ENCODE measurements at regions not wholly inside any gene's neighbourhood (a gene's known extent, or its start where the extent isn't known, plus 50 kb on each side); places are given as distances from the start of the nearest gene placed in this dataset.

DNA sequence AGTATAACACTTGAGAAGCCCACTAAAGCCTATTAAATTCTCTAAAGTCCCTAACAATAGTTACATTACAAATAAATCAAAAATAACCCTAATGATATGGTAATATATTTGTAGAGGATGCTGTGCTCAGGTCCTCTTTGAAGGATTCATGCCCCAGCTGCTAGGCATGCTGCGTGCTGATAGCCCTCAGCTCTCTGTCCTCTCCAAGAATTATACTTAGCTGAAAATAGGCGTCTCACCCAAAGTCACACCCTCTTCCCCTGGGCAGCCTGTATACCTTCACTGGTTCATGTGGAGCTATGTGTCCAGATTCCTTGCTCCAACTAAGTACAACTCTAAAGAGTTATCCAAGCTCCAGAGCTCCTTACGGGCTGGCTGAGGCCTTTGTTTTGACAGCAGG lies 312.5 kb upstream of the ZNF385D start:
- Histone ChIP-seq H2BK12ac (ENCODE audit: insufficient read length, low read depth, low read length) (no peak overlapping the region), H2AK5ac (ENCODE audit: insufficient read length, low read length) (no peak overlapping the region), H4K8ac (replicated peaks; ENCODE audit: insufficient read length, low read depth, low read length) (no peak overlapping the region), H3K18ac (ENCODE audit: insufficient read length, low read depth, low read length) (no peak overlapping the region), H3K56ac (ENCODE audit: insufficient read length, low read depth, low read length) (no peak overlapping the region), H3K79me1 (ENCODE audit: insufficient read depth, low read depth, low read length, poor library complexity, severe bottlenecking) (no peaks in the 10 kb centered on the region), H2AFZ (ENCODE audit: low read length) (no peak overlapping the region), H3K9ac (ENCODE audit: extremely low read depth, insufficient read length, low read length) (no peak overlapping the region), H3T11ph (ENCODE audit: low read length) (no peak overlapping the region), H3K4ac (ENCODE audit: low read depth, low read length) (no peak overlapping the region), H2BK15ac (ENCODE audit: low read depth, low read length) (no peak overlapping the region), H4K91ac (ENCODE audit: insufficient read length, low read depth, low read length) (no peak overlapping the region), H3K27me3 (ENCODE audit: insufficient read depth, low read length) (no peaks in the 10 kb centered on the region), H2BK5ac (ENCODE audit: insufficient read length, low read length) (no peak overlapping the region), H4K20me1 (ENCODE audit: control insufficient read depth, insufficient read depth, insufficient read length) (no peaks in the 10 kb centered on the region), H3K27ac (ENCODE audit: insufficient read length, low read depth, low read length) (no peak overlapping the region), H4K5ac (ENCODE audit: insufficient read length, low read depth, low read length) (no peak overlapping the region), H3K23ac (ENCODE audit: insufficient read length, low read depth, low read length) (no peak overlapping the region), H2BK20ac (ENCODE audit: low read depth, low read length, poor library complexity, severe bottlenecking) (no peak overlapping the region), H3K14ac (ENCODE audit: insufficient read depth, low read length) (no peak overlapping the region), H3K4me1 (ENCODE audit: insufficient read depth, low read length) (no peaks in the 10 kb centered on the region), H3K79me2 (ENCODE audit: insufficient read depth, low read length) (no peaks in the 10 kb centered on the region), H3K23me2 (ENCODE audit: insufficient read length, low read depth, low read length, poor library complexity, severe bottlenecking) (no peaks in the 10 kb centered on the region), H2BK120ac (ENCODE audit: low read depth, low read length, poor library complexity, severe bottlenecking) (no peak overlapping the region), H3K9me3 (ENCODE audit: control insufficient read depth, low read depth, low read length) (no peaks in the 10 kb centered on the region), H3K4me2 (ENCODE audit: insufficient read depth, insufficient read length, low read length) (no peak overlapping the region)
- Mint-ChIP-seq H3K36me3 (ENCODE audit: insufficient read depth in 1 of 3, low read depth in 3 of 3) (no peaks in the 10 kb centered on the region), H3K9me3 (no peaks in the 10 kb centered on the region), H3K27ac (no peak overlapping the region), H3K4me3 (no peak overlapping the region), H3K4me1 (no peaks in the 10 kb centered on the region), H3K27me3 (ENCODE audit: low read depth) (peaks cover 1% of the 10 kb centered on the region; the same call in 1 of the 2 replicates)
- TF ChIP-seq, protein P1, sequence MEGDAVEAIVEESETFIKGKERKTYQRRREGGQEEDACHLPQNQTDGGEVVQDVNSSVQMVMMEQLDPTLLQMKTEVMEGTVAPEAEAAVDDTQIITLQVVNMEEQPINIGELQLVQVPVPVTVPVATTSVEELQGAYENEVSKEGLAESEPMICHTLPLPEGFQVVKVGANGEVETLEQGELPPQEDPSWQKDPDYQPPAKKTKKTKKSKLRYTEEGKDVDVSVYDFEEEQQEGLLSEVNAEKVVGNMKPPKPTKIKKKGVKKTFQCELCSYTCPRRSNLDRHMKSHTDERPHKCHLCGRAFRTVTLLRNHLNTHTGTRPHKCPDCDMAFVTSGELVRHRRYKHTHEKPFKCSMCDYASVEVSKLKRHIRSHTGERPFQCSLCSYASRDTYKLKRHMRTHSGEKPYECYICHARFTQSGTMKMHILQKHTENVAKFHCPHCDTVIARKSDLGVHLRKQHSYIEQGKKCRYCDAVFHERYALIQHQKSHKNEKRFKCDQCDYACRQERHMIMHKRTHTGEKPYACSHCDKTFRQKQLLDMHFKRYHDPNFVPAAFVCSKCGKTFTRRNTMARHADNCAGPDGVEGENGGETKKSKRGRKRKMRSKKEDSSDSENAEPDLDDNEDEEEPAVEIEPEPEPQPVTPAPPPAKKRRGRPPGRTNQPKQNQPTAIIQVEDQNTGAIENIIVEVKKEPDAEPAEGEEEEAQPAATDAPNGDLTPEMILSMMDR (conservative IDR thresholded peaks at IDR 0.05): no peak
- no CpG with 5 or more reads among the region's 3 CpGs for WGBS (ENCODE audit: extremely low coverage, insufficient read length, low lambda C conversion rate)
- no peak for DNase-seq
